ENCODE measurements at regions not wholly inside any gene's neighbourhood (a gene's known extent, or its start where the extent isn't known, plus 50 kb on each side); places are given as distances from the start of the nearest gene placed in this dataset.

DNA sequence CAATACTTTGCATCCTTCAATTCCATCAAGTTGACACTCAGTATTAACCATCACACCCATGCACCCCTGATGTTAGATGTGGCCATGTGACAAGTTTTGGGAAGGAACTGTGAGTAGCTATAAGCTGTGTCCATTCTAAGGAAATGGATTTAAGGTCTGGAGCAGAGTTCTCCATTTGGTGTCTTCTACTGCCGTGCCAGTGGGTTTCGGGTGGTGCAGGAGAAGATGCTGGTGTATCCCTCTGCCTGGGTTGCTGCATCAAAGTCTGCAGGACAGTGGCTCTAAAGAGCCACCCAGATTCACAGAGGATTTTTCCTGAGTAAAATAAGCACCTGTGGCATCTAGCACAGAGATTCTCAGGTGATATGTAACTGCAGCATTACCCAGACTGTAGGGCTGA, 105.7 kb upstream of the IRS2 start:
- Histone ChIP-seq H3K9me3 (no peaks in the 10 kb centered on the region), H3K27ac (no peak overlapping the region), H3K4me3 (no peak overlapping the region), H3K4me2 (no peak overlapping the region), H3K4me1 (no peaks in the 10 kb centered on the region)
- ATAC-seq, result no peak
- DNase-seq (ENCODE audit: low read depth in 1 of 2, low spot score in 1 of 2), result no peak
- 100% methylated on average over 2 of the region's 2 CpGs for WGBS (ENCODE audit: missing lambda C conversion rate)
- ChIA-PET POLR2A (no interaction called here), CTCF (interaction anchor here (0.7 kb wide), 1 partner anchor 10 kb away, joined by 3 read pairs; no protein-coding TSS in a partner anchor)
- FAIRE-seq, result no peak
- TF ChIP-seq KDM5A (IDR thresholded peaks at IDR 0.05), result no peak
- no peak for TF ChIP-seq KDM1A (IDR thresholded peaks at IDR 0.05; ENCODE audit: low read depth)
- no peak for TF ChIP-seq FOXS1 (CRISPR knock-in tag; IDR thresholded peaks at IDR 0.05)
- no peak for TF ChIP-seq TP53 (CRISPR knock-in tag; IDR thresholded peaks at IDR 0.05)
- TF ChIP-seq POLR2A (IDR thresholded peaks at IDR 0.05; ENCODE audit: low read length), result no peak
- no peak for TF ChIP-seq CBX8 (IDR thresholded peaks at IDR 0.05)
- no peak for TF ChIP-seq EP300 (IDR thresholded peaks at IDR 0.05)
- TF ChIP-seq RNF2 (IDR thresholded peaks at IDR 0.05; ENCODE audit: borderline replicate concordance, low read depth), result no peak
- TF ChIP-seq MAZ (IDR thresholded peaks at IDR 0.05; ENCODE audit: borderline replicate concordance, low read depth, low read length), result no peak
- no peak for TF ChIP-seq POLR2AphosphoS2 (conservative IDR thresholded peaks at IDR 0.05; ENCODE audit: low read length)
- no peak for TF ChIP-seq HDAC2 (IDR thresholded peaks at IDR 0.05)
- no peak for TF ChIP-seq MAX (IDR thresholded peaks at IDR 0.05)
- TF ChIP-seq HOXA7 (CRISPR knock-in tag; IDR thresholded peaks at IDR 0.05), result no peak
- no peak for TF ChIP-seq ZNF302 (CRISPR knock-in tag; IDR thresholded peaks at IDR 0.05)

GRCh38 chr13:109885235-109885634, 98.9 kb upstream of the IRS2 start:
- ATAC-seq (no peak), FAIRE-seq (no peak), DNase-seq (ENCODE audit: low read depth in 1 of 2, low spot score in 1 of 2) (no peak)
- no peaks in the 10 kb centered on the region for H3K4me1 ChIP-seq
- POLR2A ChIA-PET, result no interaction called here
- TF ChIP-seq CBX8 (IDR thresholded peaks at IDR 0.05), result no peak
- no peak for TF ChIP-seq RFX5 (IDR thresholded peaks at IDR 0.05)
- TF ChIP-seq JUN (IDR thresholded peaks at IDR 0.05), result no peak
- TF ChIP-seq ZSCAN20 (CRISPR knock-in tag; IDR thresholded peaks at IDR 0.05), result no peak
- no peak for TF ChIP-seq RCOR1 (IDR thresholded peaks at IDR 0.05; ENCODE audit: low read depth, low read length)
- no peak for TF ChIP-seq EHMT2 (IDR thresholded peaks at IDR 0.05; ENCODE audit: low read depth)
- TF ChIP-seq POLR2A (IDR thresholded peaks at IDR 0.05; ENCODE audit: low read length), result no peak
- TF ChIP-seq JUNB (IDR thresholded peaks at IDR 0.05), result no peak
- TF ChIP-seq BHLHE40 (IDR thresholded peaks at IDR 0.05; ENCODE audit: low read depth, low read length), result no peak
- TF ChIP-seq MAZ (IDR thresholded peaks at IDR 0.05; ENCODE audit: borderline replicate concordance, low read depth, low read length), result no peak
- no peak for TF ChIP-seq RAD21 (conservative IDR thresholded peaks at IDR 0.05 in 1 of 2, IDR thresholded peaks at IDR 0.05 in 1 of 2)
- TF ChIP-seq SREBF2 (IDR thresholded peaks at IDR 0.05), result no peak
- TF ChIP-seq CBX2 (IDR thresholded peaks at IDR 0.05; ENCODE audit: borderline replicate concordance, low read depth), result no peak
- no peak overlapping the region for H3K4me3 ChIP-seq
- no peak overlapping the region for H3K27ac ChIP-seq
- H3K4me2 ChIP-seq, result no peak overlapping the region
- 97% methylated on average over 4 of the region's 4 CpGs for WGBS (ENCODE audit: missing lambda C conversion rate)
- CTCF ChIA-PET, result no interaction called here
- no peaks in the 10 kb centered on the region for H3K9me3 ChIP-seq

DNA sequence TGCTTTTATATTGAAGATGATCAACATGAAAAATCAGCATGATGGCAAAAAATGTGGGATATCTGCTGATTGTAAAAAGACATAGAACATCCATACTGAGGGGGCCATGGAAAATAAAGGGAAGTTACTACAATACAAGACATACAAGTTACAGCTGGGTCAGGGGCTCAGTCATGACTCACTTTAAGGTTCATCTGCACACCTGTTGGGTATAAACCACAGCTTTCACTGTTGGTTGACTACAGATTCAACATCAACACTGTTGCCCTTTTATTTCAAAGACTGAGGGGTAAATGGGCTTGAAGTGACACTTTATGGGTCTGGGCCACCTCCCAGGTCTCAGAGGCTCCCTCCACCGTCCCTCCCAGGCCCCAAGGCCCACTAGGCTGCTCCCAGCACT, 98.1 kb upstream of the IRS2 start:
- POLR2A ChIA-PET, result no interaction called here
- CTCF ChIA-PET, result interaction anchor here (1.4 kb wide), 1 partner anchor 13 kb away, joined by 3 read pairs; no protein-coding TSS in a partner anchor
- no peak overlapping the region for H3K4me2 ChIP-seq
- DNase-seq (ENCODE audit: low read depth in 1 of 2, low spot score in 1 of 2) (no peak), ATAC-seq (no peak), FAIRE-seq (no peak)
- H3K4me1 ChIP-seq, result no peaks in the 10 kb centered on the region
- no peaks in the 10 kb centered on the region for H3K9me3 ChIP-seq
- H3K4me3 ChIP-seq, result no peak overlapping the region
- no peak overlapping the region for H3K27ac ChIP-seq
- TF ChIP-seq ELK1 (IDR thresholded peaks at IDR 0.05; ENCODE audit: low read depth, low read length) (no peak), NPAS2 (CRISPR knock-in tag; IDR thresholded peaks at IDR 0.05; ENCODE audit: borderline replicate concordance) (no peak), FOSB (CRISPR knock-in tag; IDR thresholded peaks at IDR 0.05) (no peak), HOXA7 (CRISPR knock-in tag; IDR thresholded peaks at IDR 0.05) (no peak), RAD21 (conservative IDR thresholded peaks at IDR 0.05 in 1 of 2, IDR thresholded peaks at IDR 0.05 in 1 of 2) (no peak), CHD4 (IDR thresholded peaks at IDR 0.05; ENCODE audit: borderline replicate concordance) (no peak), TFCP2L1 (CRISPR knock-in tag; IDR thresholded peaks at IDR 0.05) (no peak), JUN (IDR thresholded peaks at IDR 0.05) (no peak), NR3C1 (IDR thresholded peaks at IDR 0.05) (no peak), ZNF302 (CRISPR knock-in tag; IDR thresholded peaks at IDR 0.05) (no peak), POLR2AphosphoS2 (conservative IDR thresholded peaks at IDR 0.05; ENCODE audit: low read length) (no peak)
- TF ChIP-seq, protein P1, sequence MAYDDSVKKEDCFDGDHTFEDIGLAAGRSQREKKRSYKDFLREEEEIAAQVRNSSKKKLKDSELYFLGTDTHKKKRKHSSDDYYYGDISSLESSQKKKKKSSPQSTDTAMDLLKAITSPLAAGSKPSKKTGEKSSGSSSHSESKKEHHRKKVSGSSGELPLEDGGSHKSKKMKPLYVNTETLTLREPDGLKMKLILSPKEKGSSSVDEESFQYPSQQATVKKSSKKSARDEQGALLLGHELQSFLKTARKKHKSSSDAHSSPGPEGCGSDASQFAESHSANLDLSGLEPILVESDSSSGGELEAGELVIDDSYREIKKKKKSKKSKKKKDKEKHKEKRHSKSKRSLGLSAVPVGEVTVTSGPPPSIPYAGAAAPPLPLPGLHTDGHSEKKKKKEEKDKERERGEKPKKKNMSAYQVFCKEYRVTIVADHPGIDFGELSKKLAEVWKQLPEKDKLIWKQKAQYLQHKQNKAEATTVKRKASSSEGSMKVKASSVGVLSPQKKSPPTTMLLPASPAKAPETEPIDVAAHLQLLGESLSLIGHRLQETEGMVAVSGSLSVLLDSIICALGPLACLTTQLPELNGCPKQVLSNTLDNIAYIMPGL (CRISPR knock-in tag; IDR thresholded peaks at IDR 0.05; ENCODE audit: borderline replicate concordance), result no peak
- 14% methylated on average over 1 of the region's 1 CpG for WGBS (ENCODE audit: missing lambda C conversion rate)

Data from A549 (cell line).